DND-41 (cell line): ENCODE measurements at regions not wholly inside any gene's neighbourhood (a gene's known extent, or its start where the extent isn't known, plus 50 kb on each side); places are given as distances from the start of the nearest gene placed in this dataset.

Experiments used
- ATAC-seq: fragments of 200-7000 bp; cut with Tn5 transposase; 3 replicates; pipeline ENCODE4 v1.9.1; 2021; ENCODE audit warnings: low read depth; ENCODE audit not compliant: insufficient read depth
- DNase-seq: peaks from one replicate; pipeline ENCODE4 v3.0.0-alpha.2; 2020
- H2AFZ ChIP-seq: 2 replicates; pipeline ENCODE4 v1.6.0; 2012; ENCODE audit warnings: low read depth, low read length
- H3K27ac ChIP-seq: 2 replicates; pipeline ENCODE4 v1.5.1; 2012; ENCODE audit warnings: low read length, inconsistent platforms
- H3K27me3 ChIP-seq: fragments of 200-600 bp; sonication (generic); 2 replicates; pipeline ENCODE4 v1.6.0; 2012; ENCODE audit warnings: low read length, mild to moderate bottlenecking, inconsistent platforms; ENCODE audit not compliant: insufficient read depth, poor library complexity
- H3K36me3 ChIP-seq: 2 replicates; pipeline ENCODE4 v1.5.1; 2012; ENCODE audit warnings: low read length, inconsistent platforms; ENCODE audit not compliant: insufficient read depth
- H3K4me1 ChIP-seq: 2 replicates; pipeline ENCODE4 v1.5.1; 2012; ENCODE audit warnings: mild to moderate bottlenecking, low read length; ENCODE audit not compliant: insufficient read depth
- H3K4me2 ChIP-seq: 2 replicates; pipeline ENCODE4 v1.6.0; 2012; ENCODE audit warnings: mild to moderate bottlenecking, moderate library complexity, low read length, inconsistent platforms; ENCODE audit not compliant: insufficient read depth
- H3K4me3 ChIP-seq, 2 experiments: fragments of 200-600 bp in 1 of 2; shearing (Covaris generic) in 1 of 2; 2 replicates each; pipeline ENCODE4 v1.5.1; 2012 to 2016; ENCODE audit warnings: inconsistent platforms in 2 of 2, low read length in 2 of 2, mild to moderate bottlenecking in 2 of 2, low read depth in 1 of 2, moderate library complexity in 1 of 2
- H3K79me2 ChIP-seq: 2 replicates; pipeline ENCODE4 v1.6.0; 2012; ENCODE audit warnings: low read length, inconsistent platforms; ENCODE audit not compliant: insufficient read depth
- H3K9ac ChIP-seq: 2 replicates; pipeline ENCODE4 v1.6.0; 2012; ENCODE audit warnings: low read depth, mild to moderate bottlenecking, inconsistent platforms, low read length, moderate library complexity
- H3K9me3 ChIP-seq: 2 replicates; pipeline ENCODE4 v1.5.1; 2012; ENCODE audit warnings: low read length, moderate library complexity, mild to moderate bottlenecking, inconsistent platforms; ENCODE audit not compliant: insufficient read depth, severe bottlenecking
- H4K20me1 ChIP-seq: 2 replicates; pipeline ENCODE4 v1.6.0; 2012; ENCODE audit warnings: low read length; ENCODE audit not compliant: insufficient read depth
- EZH2 ChIP-seq: IDR thresholded peaks from 3 replicates; pipeline ENCODE4 v1.6.1; 2012; ENCODE audit warnings: borderline replicate concordance, low read depth, mild to moderate bottlenecking, moderate library complexity, low read length, inconsistent platforms; ENCODE audit not compliant: severe bottlenecking
- TF ChIP-seq, protein P1 (sequence below): IDR thresholded peaks from 2 replicates; pipeline ENCODE4 v1.5.1; 2012; ENCODE audit warnings: borderline replicate concordance, low read length, moderate library complexity, mild to moderate bottlenecking; ENCODE audit not compliant: poor library complexity, severe bottlenecking; ENCODE audit errors: extremely low read depth

DNA sequence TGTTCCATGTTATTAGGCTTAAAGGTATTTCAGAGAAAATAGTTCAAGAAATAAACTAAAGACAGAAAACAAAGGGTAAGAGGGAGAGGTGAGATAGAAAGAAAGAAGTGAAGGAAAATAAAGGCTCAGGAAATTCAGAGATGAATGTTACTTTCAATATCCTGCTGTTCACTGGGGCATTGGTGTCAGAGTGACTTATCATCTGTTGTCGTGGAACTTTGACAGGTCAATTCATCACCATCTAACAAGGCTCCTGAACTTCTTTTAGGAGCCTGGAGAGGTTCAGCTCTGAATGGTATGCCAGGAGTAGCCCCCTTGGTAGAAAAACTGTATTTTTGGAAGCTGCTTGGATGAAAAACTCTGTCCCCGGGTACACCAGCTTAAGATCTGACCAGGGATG lies 100.1 kb downstream of the KLF6 start:
- TF ChIP-seq, protein P1, sequence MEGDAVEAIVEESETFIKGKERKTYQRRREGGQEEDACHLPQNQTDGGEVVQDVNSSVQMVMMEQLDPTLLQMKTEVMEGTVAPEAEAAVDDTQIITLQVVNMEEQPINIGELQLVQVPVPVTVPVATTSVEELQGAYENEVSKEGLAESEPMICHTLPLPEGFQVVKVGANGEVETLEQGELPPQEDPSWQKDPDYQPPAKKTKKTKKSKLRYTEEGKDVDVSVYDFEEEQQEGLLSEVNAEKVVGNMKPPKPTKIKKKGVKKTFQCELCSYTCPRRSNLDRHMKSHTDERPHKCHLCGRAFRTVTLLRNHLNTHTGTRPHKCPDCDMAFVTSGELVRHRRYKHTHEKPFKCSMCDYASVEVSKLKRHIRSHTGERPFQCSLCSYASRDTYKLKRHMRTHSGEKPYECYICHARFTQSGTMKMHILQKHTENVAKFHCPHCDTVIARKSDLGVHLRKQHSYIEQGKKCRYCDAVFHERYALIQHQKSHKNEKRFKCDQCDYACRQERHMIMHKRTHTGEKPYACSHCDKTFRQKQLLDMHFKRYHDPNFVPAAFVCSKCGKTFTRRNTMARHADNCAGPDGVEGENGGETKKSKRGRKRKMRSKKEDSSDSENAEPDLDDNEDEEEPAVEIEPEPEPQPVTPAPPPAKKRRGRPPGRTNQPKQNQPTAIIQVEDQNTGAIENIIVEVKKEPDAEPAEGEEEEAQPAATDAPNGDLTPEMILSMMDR: no peak
- TF ChIP-seq EZH2: no peak
- no peaks in the 10 kb centered on the region for H3K9me3 ChIP-seq
- no peaks in the 10 kb centered on the region for H3K79me2 ChIP-seq
- H3K27me3 ChIP-seq: no peaks in the 10 kb centered on the region
- no peaks in the 10 kb centered on the region for H3K4me1 ChIP-seq
- H3K4me2 ChIP-seq: no peak overlapping the region
- no peaks in the 10 kb centered on the region for H3K36me3 ChIP-seq
- H2AFZ ChIP-seq: no peak overlapping the region
- no peak overlapping the region for H3K9ac ChIP-seq
- no peak overlapping the region for H3K27ac ChIP-seq
- no peak overlapping the region for H3K4me3 ChIP-seq
- H4K20me1 ChIP-seq: no peaks in the 10 kb centered on the region
- ATAC-seq: no peak
- DNase-seq: no peak

- H3K27ac ChIP-seq: no peak overlapping the region
- ATAC-seq: no peak
- DNase-seq: no peak
- H3K9ac ChIP-seq: no peak overlapping the region
- H2AFZ ChIP-seq: no peak overlapping the region
- no peaks in the 10 kb centered on the region for H3K27me3 ChIP-seq
- H3K9me3 ChIP-seq: no peaks in the 10 kb centered on the region
- no peak overlapping the region for H3K4me3 ChIP-seq
- no peaks in the 10 kb centered on the region for H3K79me2 ChIP-seq
- H4K20me1 ChIP-seq: no peaks in the 10 kb centered on the region
- H3K36me3 ChIP-seq: no peaks in the 10 kb centered on the region
- no peak overlapping the region for H3K4me2 ChIP-seq
- H3K4me1 ChIP-seq: no peaks in the 10 kb centered on the region
- no peak for TF ChIP-seq EZH2
- TF ChIP-seq, protein P1: no peak
Measured at GRCh38 chr10:3683560-3683959, 101.4 kb downstream of the KLF6 start.

- Histone ChIP-seq H3K36me3 (no peaks in the 10 kb centered on the region), H3K9ac (no peak overlapping the region), H3K9me3 (no peaks in the 10 kb centered on the region), H3K4me3 (no peak overlapping the region), H2AFZ (no peak overlapping the region), H3K79me2 (no peaks in the 10 kb centered on the region), H3K4me1 (no peaks in the 10 kb centered on the region), H3K4me2 (no peak overlapping the region), H3K27me3 (no peaks in the 10 kb centered on the region), H3K27ac (no peak overlapping the region), H4K20me1 (no peaks in the 10 kb centered on the region)
- DNase-seq (no peak), ATAC-seq (no peak)
- TF ChIP-seq, protein P1: no peak
- no peak for TF ChIP-seq EZH2
Measured at GRCh38 chr10:3682745-3683144, 102.3 kb downstream of the KLF6 start.

GRCh38 chr10:3681642-3682554 lies 103.1 kb downstream of the KLF6 start:
- no peaks in the 10 kb centered on the region for H4K20me1 ChIP-seq
- TF ChIP-seq, protein P1: no peak
- no peak for TF ChIP-seq EZH2
- H2AFZ ChIP-seq: no peak overlapping the region
- no peak for DNase-seq
- no peaks in the 10 kb centered on the region for H3K9me3 ChIP-seq
- H3K79me2 ChIP-seq: no peaks in the 10 kb centered on the region
- no peak for ATAC-seq
- no peak overlapping the region for H3K27ac ChIP-seq
- H3K4me2 ChIP-seq: no peak overlapping the region
- no peaks in the 10 kb centered on the region for H3K36me3 ChIP-seq
- H3K4me1 ChIP-seq: no peaks in the 10 kb centered on the region
- no peak overlapping the region for H3K4me3 ChIP-seq
- H3K27me3 ChIP-seq: no peaks in the 10 kb centered on the region
- H3K9ac ChIP-seq: no peak overlapping the region
